ENCODE measurements at regions not wholly inside any gene's neighbourhood (a gene's known extent, or its start where the extent isn't known, plus 50 kb on each side); places are given as distances from the start of the nearest gene placed in this dataset.

- DNase-seq: no peak
Observed at GRCh38 chr18:28725876-28726275, 548.9 kb upstream of the CDH2 start.

GRCh38 chr18:28723506-28723905 is 546.6 kb upstream of the CDH2 start:
- no peak for DNase-seq

GRCh38 chr18:28718696-28719095 is 541.8 kb upstream of the CDH2 start:
- DNase-seq: no peak

- DNase-seq: no peak
Observed at GRCh38 chr18:28716338-28716737, 539.4 kb upstream of the CDH2 start.

GRCh38 chr18:28715206-28715605 is 538.3 kb upstream of the CDH2 start:
- DNase-seq: no peak

GRCh38 chr18:28714498-28714897 is 537.6 kb upstream of the CDH2 start:
- DNase-seq: no peak

GRCh38 chr18:28712796-28713425 is 536.0 kb upstream of the CDH2 start:
- DNase-seq: no peak

- DNase-seq: no peak
Observed at GRCh38 chr18:28712172-28712571, 535.2 kb upstream of the CDH2 start.

GRCh38 chr18:28711096-28711495 is 534.2 kb upstream of the CDH2 start:
- no peak for DNase-seq

GRCh38 chr18:28707006-28707405 is 530.1 kb upstream of the CDH2 start:
- DNase-seq: no peak

- no peak for DNase-seq
Observed at GRCh38 chr18:28706397-28706796, 529.5 kb upstream of the CDH2 start.

- DNase-seq: no peak
Observed at GRCh38 chr18:28705482-28705881, 528.6 kb upstream of the CDH2 start.

- DNase-seq: no peak
Observed at GRCh38 chr18:28692337-28692736, 515.4 kb upstream of the CDH2 start.

- no peak for DNase-seq
Observed at GRCh38 chr18:28691496-28691840, 514.5 kb upstream of the CDH2 start.

GRCh38 chr18:28690836-28691495 is 514.0 kb upstream of the CDH2 start:
- no peak for DNase-seq

- no peak for DNase-seq
Observed at GRCh38 chr18:28690100-28690499, 513.2 kb upstream of the CDH2 start.

- no peak for DNase-seq
Observed at GRCh38 chr18:28689588-28689987, 512.7 kb upstream of the CDH2 start.

GRCh38 chr18:28684746-28685355 is 507.9 kb upstream of the CDH2 start:
- no peak for DNase-seq

- DNase-seq: no peak
Observed at GRCh38 chr18:28682912-28683311, 506.0 kb upstream of the CDH2 start.

GRCh38 chr18:28669165-28669564 is 492.2 kb upstream of the CDH2 start:
- DNase-seq: no peak

- DNase-seq: no peak
Observed at GRCh38 chr18:28666216-28666615, 489.3 kb upstream of the CDH2 start.

GRCh38 chr18:28657961-28658360 is 481.0 kb upstream of the CDH2 start:
- DNase-seq: no peak

- no peak for DNase-seq
Observed at GRCh38 chr18:28652654-28653053, 475.7 kb upstream of the CDH2 start.

GRCh38 chr18:28651298-28651697 is 474.4 kb upstream of the CDH2 start:
- no peak for DNase-seq

- no peak for DNase-seq
Observed at GRCh38 chr18:28650860-28651259, 473.9 kb upstream of the CDH2 start.
